Common myeloid progenitor, CD34-positive (primary cell): ENCODE measurements at regions not wholly inside any gene's neighbourhood (a gene's known extent, or its start where the extent isn't known, plus 50 kb on each side); places are given as distances from the start of the nearest gene placed in this dataset.

Source experiments
- CTCF ChIA-PET: fragments of 350-600 bp; sonication (Branson Sonifier 250); formaldehyde crosslinking; loops from one replicate; lab custom pipeline; 2021; ENCODE audit warnings: antibody characterized with exemption; lab: Charles Lee
- POLR2A ChIA-PET: fragments of 350-600 bp; sonication (Branson Sonifier 250); formaldehyde crosslinking; loops from one replicate; lab custom pipeline; 2021; ENCODE audit warnings: antibody characterized with exemption; lab: Charles Lee
- DNase-seq, 3 donors: peaks; one replicate each; pipeline versions ENCODE4 v3.0.0 to v3.0.0-alpha.2; 2013
- H3K27ac ChIP-seq, 2 experiments: 1 replicate in 1 of 2; 2 replicates in 1 of 2; pipeline ENCODE4 v1.7.0; 2013; ENCODE audit warnings: inconsistent platforms in 2 of 2, low read length in 2 of 2, mild to moderate bottlenecking in 2 of 2, low read depth in 1 of 2, moderate library complexity in 1 of 2; ENCODE audit not compliant: severe bottlenecking in 2 of 2, insufficient read depth in 1 of 2, poor library complexity in 1 of 2
- H3K27me3 ChIP-seq, 5 experiments: replicated peaks in 2 of 5; 1 replicate in 3 of 5; 2 replicates in 2 of 5; pipeline versions ENCODE4 v1.6.1 to v1.7.0; 2013; ENCODE audit warnings: low read length in 4 of 5, mild to moderate bottlenecking in 2 of 5, moderate library complexity in 2 of 5, inconsistent platforms in 1 of 5; ENCODE audit not compliant: insufficient read depth in 5 of 5, control insufficient read depth in 4 of 5
- H3K36me3 ChIP-seq, 4 experiments: 1 replicate in 2 of 4; 2 replicates in 2 of 4; pipeline versions ENCODE4 v1.6.1 to v1.7.0; 2013; ENCODE audit warnings: low read length in 3 of 4, control low read depth in 1 of 4, mild to moderate bottlenecking in 1 of 4; ENCODE audit not compliant: control insufficient read depth in 4 of 4, insufficient read depth in 4 of 4
- H3K4me1 ChIP-seq, 4 experiments: 1 replicate in 3 of 4; 2 replicates in 1 of 4; pipeline versions ENCODE4 v1.6.1 to v1.7.1; 2013; ENCODE audit warnings: low read length in 3 of 4, mild to moderate bottlenecking in 3 of 4, control low read depth in 1 of 4, inconsistent platforms in 1 of 4, moderate library complexity in 1 of 4; ENCODE audit not compliant: control insufficient read depth in 4 of 4, insufficient read depth in 4 of 4; ENCODE audit errors: control extremely low read depth in 1 of 4
- H3K4me3 ChIP-seq, 7 experiments: 1 replicate in 4 of 7; 2 replicates in 3 of 7; pipeline versions ENCODE4 v1.5.1 to v1.7.0; 2013; ENCODE audit warnings: mild to moderate bottlenecking in 7 of 7, low read length in 6 of 7, moderate library complexity in 6 of 7, inconsistent platforms in 2 of 7, low read depth in 2 of 7, control low read depth in 1 of 7; ENCODE audit not compliant: insufficient read depth in 4 of 7, control insufficient read depth in 1 of 7; ENCODE audit errors: extremely low read depth in 1 of 7
- H3K9me3 ChIP-seq, 5 experiments: 1 replicate in 4 of 5; 2 replicates in 1 of 5; pipeline versions ENCODE4 v1.6.1 to v1.7.1; 2013; ENCODE audit warnings: low read length in 4 of 5, mild to moderate bottlenecking in 2 of 5, inconsistent platforms in 1 of 5, low read depth in 1 of 5, moderate library complexity in 1 of 5; ENCODE audit not compliant: control insufficient read depth in 4 of 5, insufficient read depth in 2 of 5; ENCODE audit errors: control extremely low read depth in 1 of 5
- WGBS: methylation state at CpG from one replicate; pipeline ENCODE4 v1.1.5; 2013; ENCODE audit not compliant: insufficient coverage; 5-methylcytosine and 5-hydroxymethylcytosine counted together

- no peak for DNase-seq
- Histone ChIP-seq H3K27ac (no peak overlapping the region), H3K4me1 (peaks cover 0 to 3% (median 3%) of the 10 kb centered on the region in 4 experiments), H3K36me3 (no peaks in the 10 kb centered on the region), H3K9me3 (no peaks in the 10 kb centered on the region), H3K4me3 (no peak overlapping the region), H3K27me3 (no peaks in the 10 kb centered on the region)
- CTCF ChIA-PET = interaction anchor here (1.0 kb wide), 1 partner anchor 409 kb away, joined by 3 read pairs; no protein-coding TSS in a partner anchor
- POLR2A ChIA-PET = interaction anchor here (0.5 kb wide), 1 partner anchor 1384 kb away, joined by 4 read pairs; no protein-coding TSS in a partner anchor
- WGBS = 77% methylated on average over 6 of the region's 8 CpGs
These were observed 173.6 kb upstream of the AKR1E2 start for GRCh38 chr10:4652111-4653010.

- Histone ChIP-seq H3K36me3 (no peaks in the 10 kb centered on the region), H3K4me1 (peaks cover 0 to 7% (median 3%) of the 10 kb centered on the region in 4 experiments), H3K27ac (no peak overlapping the region), H3K27me3 (no peaks in the 10 kb centered on the region), H3K9me3 (no peaks in the 10 kb centered on the region), H3K4me3 (no peak overlapping the region)
- no CpG with 5 or more reads among the region's 5 CpGs for WGBS
- no peak for DNase-seq
- CTCF ChIA-PET = no interaction called here
- POLR2A ChIA-PET = no interaction called here
These were observed 174.5 kb upstream of the AKR1E2 start for GRCh38 chr10:4651404-4652037.

- ChIA-PET POLR2A (no interaction called here), CTCF (no interaction called here)
- no peak for DNase-seq
- Histone ChIP-seq H3K4me3 (no peak overlapping the region), H3K4me1 (peaks cover 0 to 7% (median 3%) of the 10 kb centered on the region in 4 experiments), H3K9me3 (no peaks in the 10 kb centered on the region), H3K27ac (no peak overlapping the region), H3K27me3 (no peaks in the 10 kb centered on the region), H3K36me3 (no peaks in the 10 kb centered on the region)
- 96% methylated on average over 4 of the region's 6 CpGs for WGBS
These were observed 175.4 kb upstream of the AKR1E2 start for GRCh38 chr10:4650582-4650981.

GRCh38 chr10:4649886-4650508 is 176.0 kb upstream of the AKR1E2 start:
- WGBS = no CpG with 5 or more reads among the region's 3 CpGs
- ChIA-PET CTCF (no interaction called here), POLR2A (no interaction called here)
- Histone ChIP-seq H3K36me3 (no peaks in the 10 kb centered on the region), H3K27ac (no peak overlapping the region), H3K9me3 (no peaks in the 10 kb centered on the region), H3K4me1 (peaks cover 0 to 7% (median 3%) of the 10 kb centered on the region in 4 experiments), H3K4me3 (no peak overlapping the region), H3K27me3 (no peaks in the 10 kb centered on the region)
- no peak for DNase-seq

- ChIA-PET POLR2A (no interaction called here), CTCF (no interaction called here)
- Histone ChIP-seq H3K4me1 (peaks cover 0 to 7% (median 3%) of the 10 kb centered on the region in 4 experiments), H3K4me3 (no peak overlapping the region), H3K9me3 (no peaks in the 10 kb centered on the region), H3K27me3 (no peaks in the 10 kb centered on the region), H3K36me3 (no peaks in the 10 kb centered on the region), H3K27ac (no peak overlapping the region)
- DNase-seq = no peak
These were observed 176.5 kb upstream of the AKR1E2 start for GRCh38 chr10:4649471-4649870.

- ChIA-PET CTCF (no interaction called here), POLR2A (no interaction called here)
- Histone ChIP-seq H3K36me3 (no peaks in the 10 kb centered on the region), H3K27ac (no peak overlapping the region), H3K27me3 (no peaks in the 10 kb centered on the region), H3K4me3 (no peak overlapping the region), H3K9me3 (no peaks in the 10 kb centered on the region), H3K4me1 (peaks cover 0 to 7% (median 3%) of the 10 kb centered on the region in 4 experiments)
- no peak for DNase-seq
- 100% methylated on average over 3 of the region's 3 CpGs for WGBS
These were observed 177.0 kb upstream of the AKR1E2 start for GRCh38 chr10:4648999-4649398.
